HL-60 (cell line): ENCODE measurements at regions not wholly inside any gene's neighbourhood (a gene's known extent, or its start where the extent isn't known, plus 50 kb on each side); places are given as distances from the start of the nearest gene placed in this dataset.

ENCODE experiments used
- DNase-seq, 2 experiments: peaks; one replicate each; pipeline ENCODE4 v3.0.0-alpha.2; 2010 to 2020; ENCODE audit warnings: low read depth in 1 of 2, low spot score in 1 of 2
- H3K27ac ChIP-seq: fragments of 250-450 bp; sonication (Bioruptor Pico); replicated peaks from 2 replicates; pipeline ENCODE4 v1.5.1; 2020; ENCODE audit warnings: mild to moderate bottlenecking, moderate library complexity
- H3K27me3 ChIP-seq: fragments of 250-450 bp; sonication (Bioruptor Pico); 2 replicates; pipeline ENCODE4 v1.5.1; 2021; ENCODE audit warnings: mild to moderate bottlenecking, moderate library complexity; ENCODE audit not compliant: insufficient read depth, poor library complexity, severe bottlenecking
- H3K4me3 ChIP-seq: replicated peaks from 2 replicates; pipeline ENCODE4 v1.5.1; 2011; ENCODE audit warnings: mild to moderate bottlenecking, control low read depth, low read length; ENCODE audit not compliant: insufficient read depth
- GABPA ChIP-seq: IDR thresholded peaks from 2 replicates; pipeline ENCODE4 v1.6.1; 2012; ENCODE audit warnings: low read depth
- POLR2AphosphoS5 ChIP-seq: IDR thresholded peaks from 2 replicates; pipeline ENCODE4 v1.6.1; 2012; ENCODE audit warnings: low read depth
- SPI1 ChIP-seq: IDR thresholded peaks from 2 replicates; pipeline ENCODE4 v1.6.1; 2012; ENCODE audit warnings: low read depth, mild to moderate bottlenecking, borderline replicate concordance
- TF ChIP-seq, protein P1 (sequence below): IDR thresholded peaks from one replicate; pipeline ENCODE4 v1.5.1; 2011; ENCODE audit warnings: low read length, control low read depth, inconsistent platforms; ENCODE audit not compliant: insufficient read depth
- TF ChIP-seq, protein P2 (sequence below): IDR thresholded peaks from 2 replicates; pipeline ENCODE4 v1.6.1; 2012; ENCODE audit warnings: low read depth; ENCODE audit not compliant: insufficient replicate concordance

DNA sequence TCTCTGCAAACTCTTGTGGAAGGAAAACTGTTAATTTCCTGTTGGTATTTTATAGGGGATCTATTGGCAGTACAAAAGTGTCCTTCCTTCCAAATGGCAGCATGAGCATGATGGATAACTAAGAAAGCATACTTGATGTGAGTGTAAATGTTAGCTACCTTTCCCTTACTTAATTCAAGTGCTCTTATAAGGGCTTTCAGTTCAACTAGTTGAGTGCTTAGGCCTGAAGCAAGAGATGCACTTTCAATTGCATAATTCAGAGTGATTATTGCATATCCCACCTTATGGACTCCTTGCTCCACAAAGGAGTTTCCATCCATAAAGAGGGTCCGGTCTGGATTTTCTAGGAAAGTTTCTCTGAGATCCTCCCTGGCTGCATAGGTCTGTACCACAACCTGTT, 56.3 kb upstream of the CYP2C8 start:
- no peak for DNase-seq
- Histone ChIP-seq H3K4me3 (no peak overlapping the region), H3K27ac (no peak overlapping the region), H3K27me3 (no peaks in the 10 kb centered on the region)
- TF ChIP-seq SPI1, result no peak
- TF ChIP-seq, protein P1, sequence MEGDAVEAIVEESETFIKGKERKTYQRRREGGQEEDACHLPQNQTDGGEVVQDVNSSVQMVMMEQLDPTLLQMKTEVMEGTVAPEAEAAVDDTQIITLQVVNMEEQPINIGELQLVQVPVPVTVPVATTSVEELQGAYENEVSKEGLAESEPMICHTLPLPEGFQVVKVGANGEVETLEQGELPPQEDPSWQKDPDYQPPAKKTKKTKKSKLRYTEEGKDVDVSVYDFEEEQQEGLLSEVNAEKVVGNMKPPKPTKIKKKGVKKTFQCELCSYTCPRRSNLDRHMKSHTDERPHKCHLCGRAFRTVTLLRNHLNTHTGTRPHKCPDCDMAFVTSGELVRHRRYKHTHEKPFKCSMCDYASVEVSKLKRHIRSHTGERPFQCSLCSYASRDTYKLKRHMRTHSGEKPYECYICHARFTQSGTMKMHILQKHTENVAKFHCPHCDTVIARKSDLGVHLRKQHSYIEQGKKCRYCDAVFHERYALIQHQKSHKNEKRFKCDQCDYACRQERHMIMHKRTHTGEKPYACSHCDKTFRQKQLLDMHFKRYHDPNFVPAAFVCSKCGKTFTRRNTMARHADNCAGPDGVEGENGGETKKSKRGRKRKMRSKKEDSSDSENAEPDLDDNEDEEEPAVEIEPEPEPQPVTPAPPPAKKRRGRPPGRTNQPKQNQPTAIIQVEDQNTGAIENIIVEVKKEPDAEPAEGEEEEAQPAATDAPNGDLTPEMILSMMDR, result no peak
- no peak for TF ChIP-seq POLR2AphosphoS5

DNA sequence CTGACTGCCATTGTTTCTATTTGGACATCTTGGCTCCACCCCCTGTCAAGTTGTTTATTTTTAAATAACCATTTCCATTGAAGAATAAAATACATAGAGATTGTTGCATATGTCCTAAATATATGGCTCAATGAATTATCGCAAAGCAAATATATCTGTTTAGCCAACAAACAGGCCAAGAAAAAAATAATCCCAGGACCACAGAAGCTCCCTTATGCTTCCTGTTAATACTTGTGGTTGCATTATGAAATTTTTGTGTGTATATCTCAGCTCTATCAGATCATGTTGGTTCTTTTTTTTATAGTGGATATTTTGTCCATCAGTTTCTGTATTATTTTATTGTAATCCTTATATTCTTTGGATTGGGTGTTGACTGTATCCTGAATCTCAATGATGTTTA, 53.4 kb upstream of the CYP2C8 start:
- H3K27ac ChIP-seq, result no peak overlapping the region
- H3K4me3 ChIP-seq, result no peak overlapping the region
- no peak for DNase-seq
- no peaks in the 10 kb centered on the region for H3K27me3 ChIP-seq
- TF ChIP-seq SPI1 (no peak), GABPA (no peak), POLR2AphosphoS5 (no peak)
- TF ChIP-seq, protein P2, sequence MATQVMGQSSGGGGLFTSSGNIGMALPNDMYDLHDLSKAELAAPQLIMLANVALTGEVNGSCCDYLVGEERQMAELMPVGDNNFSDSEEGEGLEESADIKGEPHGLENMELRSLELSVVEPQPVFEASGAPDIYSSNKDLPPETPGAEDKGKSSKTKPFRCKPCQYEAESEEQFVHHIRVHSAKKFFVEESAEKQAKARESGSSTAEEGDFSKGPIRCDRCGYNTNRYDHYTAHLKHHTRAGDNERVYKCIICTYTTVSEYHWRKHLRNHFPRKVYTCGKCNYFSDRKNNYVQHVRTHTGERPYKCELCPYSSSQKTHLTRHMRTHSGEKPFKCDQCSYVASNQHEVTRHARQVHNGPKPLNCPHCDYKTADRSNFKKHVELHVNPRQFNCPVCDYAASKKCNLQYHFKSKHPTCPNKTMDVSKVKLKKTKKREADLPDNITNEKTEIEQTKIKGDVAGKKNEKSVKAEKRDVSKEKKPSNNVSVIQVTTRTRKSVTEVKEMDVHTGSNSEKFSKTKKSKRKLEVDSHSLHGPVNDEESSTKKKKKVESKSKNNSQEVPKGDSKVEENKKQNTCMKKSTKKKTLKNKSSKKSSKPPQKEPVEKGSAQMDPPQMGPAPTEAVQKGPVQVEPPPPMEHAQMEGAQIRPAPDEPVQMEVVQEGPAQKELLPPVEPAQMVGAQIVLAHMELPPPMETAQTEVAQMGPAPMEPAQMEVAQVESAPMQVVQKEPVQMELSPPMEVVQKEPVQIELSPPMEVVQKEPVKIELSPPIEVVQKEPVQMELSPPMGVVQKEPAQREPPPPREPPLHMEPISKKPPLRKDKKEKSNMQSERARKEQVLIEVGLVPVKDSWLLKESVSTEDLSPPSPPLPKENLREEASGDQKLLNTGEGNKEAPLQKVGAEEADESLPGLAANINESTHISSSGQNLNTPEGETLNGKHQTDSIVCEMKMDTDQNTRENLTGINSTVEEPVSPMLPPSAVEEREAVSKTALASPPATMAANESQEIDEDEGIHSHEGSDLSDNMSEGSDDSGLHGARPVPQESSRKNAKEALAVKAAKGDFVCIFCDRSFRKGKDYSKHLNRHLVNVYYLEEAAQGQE, result no peak
- TF ChIP-seq, protein P1, result no peak

DNA sequence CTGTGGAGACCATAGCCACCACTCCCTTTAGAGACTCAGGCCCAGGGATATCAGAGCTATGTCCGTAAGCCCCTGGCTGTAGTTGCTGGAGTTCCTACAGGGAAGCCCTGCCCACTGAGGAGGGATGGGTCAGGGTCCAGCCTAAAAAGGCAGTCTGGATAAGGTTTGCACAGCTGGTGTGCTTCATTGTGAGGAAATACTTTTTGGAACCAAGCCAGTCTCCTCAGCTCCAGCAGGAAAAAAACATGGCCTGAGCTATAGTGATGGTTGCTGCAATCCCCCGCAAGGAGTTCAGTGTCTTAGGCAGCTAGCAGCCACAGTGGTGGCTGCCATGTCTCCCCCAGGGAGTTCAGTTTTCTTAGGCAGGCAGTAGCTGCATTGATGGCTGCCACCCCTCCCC, 52.6 kb upstream of the CYP2C8 start:
- no peak for DNase-seq
- TF ChIP-seq POLR2AphosphoS5 (no peak), SPI1 (no peak), GABPA (no peak)
- TF ChIP-seq, protein P2, result no peak
- TF ChIP-seq, protein P1, result no peak
- Histone ChIP-seq H3K27me3 (no peaks in the 10 kb centered on the region), H3K27ac (no peak overlapping the region), H3K4me3 (no peak overlapping the region)
